GM13977 (cell line): ENCODE measurements at regions not wholly inside any gene's neighbourhood (a gene's known extent, or its start where the extent isn't known, plus 50 kb on each side); places are given as distances from the start of the nearest gene placed in this dataset.
"Not testable (repeated sequence)": the region's sequence is repeated elsewhere in the genome, so short reads cannot be mapped to it uniquely, and the experiment has no call there.

ENCODE experiments used
- DNase-seq: peaks from one replicate; pipeline ENCODE4 v3.0.0; 2012; ENCODE audit warnings: low spot score
- CTCF ChIP-seq: IDR thresholded peaks from 2 replicates; pipeline ENCODE4 v1.5.1; 2012; ENCODE audit warnings: mild to moderate bottlenecking, control low read depth; ENCODE audit not compliant: insufficient read depth; ENCODE audit errors: extremely low read depth, missing control alignments
- in situ Hi-C: fragments of 300-500 bp; cut with MboI; formaldehyde crosslinking; loops from one replicate; pipeline ENCODE4 v1.12.0; 2022; ENCODE audit warnings: low sequenced_read_pairs, low pct_unique_long_range_greater_than_20kb, mixed read lengths, inconsistent platforms; ENCODE audit not compliant: unreplicated experiment

- in situ Hi-C loops = no loop called here
- DNase-seq = no peak
- TF ChIP-seq CTCF = no peak
Observed at GRCh38 chr1:157218671-157219070, 80.5 kb upstream of the ETV3 start.

DNA sequence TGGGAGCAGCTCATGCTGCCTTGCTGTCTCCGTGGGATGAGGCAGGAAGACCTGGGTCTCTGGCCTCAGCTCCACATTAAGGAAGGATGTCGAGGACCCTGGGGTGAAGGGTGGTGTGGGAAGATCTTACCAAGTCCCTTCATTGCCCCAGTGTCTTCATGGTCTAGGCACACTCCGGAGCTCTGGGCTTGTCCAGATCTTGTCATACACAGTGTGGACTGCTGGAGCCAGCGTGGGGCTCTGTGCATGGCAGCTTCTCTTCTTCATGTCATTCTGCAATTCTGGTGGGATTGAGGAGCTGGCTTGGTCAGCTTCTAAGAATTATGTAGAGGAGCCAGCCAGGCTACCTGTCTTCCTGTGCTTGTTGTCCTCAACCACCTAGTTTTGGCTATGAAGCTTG is 79.3 kb upstream of the ETV3 start:
- in situ Hi-C loops = no loop called here
- TF ChIP-seq CTCF = no peak
- DNase-seq = no peak

GRCh38 chr1:157213836-157214235 is 75.6 kb upstream of the ETV3 start:
- no peak for DNase-seq
- TF ChIP-seq CTCF = no peak
- in situ Hi-C loops = no loop called here

- in situ Hi-C loops = no loop called here
Observed at GRCh38 chr1:157209514-157209913, 71.3 kb upstream of the ETV3 start.

DNA sequence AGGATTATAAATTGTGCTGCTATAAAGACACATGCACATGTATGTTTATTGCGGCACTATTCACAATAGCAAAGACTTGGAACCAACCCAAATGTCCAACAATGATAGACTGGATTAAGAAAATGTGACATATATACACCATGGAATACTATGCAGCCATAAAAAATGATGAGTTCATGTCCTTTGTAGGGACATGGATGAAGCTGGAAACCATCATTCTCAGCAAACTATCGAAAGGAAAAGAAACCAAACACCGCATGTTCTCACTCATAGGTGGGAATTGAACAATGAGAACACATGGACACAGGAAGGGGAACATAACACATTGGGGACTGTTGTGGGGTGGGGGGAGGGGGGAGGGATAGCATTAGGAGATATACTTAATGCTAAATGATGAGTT is 67.8 kb upstream of the ETV3 start:
- DNase-seq, in situ Hi-C loops: not testable (repeated sequence)

More at GRCh38 chr1:157209514-157209913, 71.3 kb upstream of the ETV3 start:
- DNase-seq = no peak
- TF ChIP-seq CTCF = no peak

DNA sequence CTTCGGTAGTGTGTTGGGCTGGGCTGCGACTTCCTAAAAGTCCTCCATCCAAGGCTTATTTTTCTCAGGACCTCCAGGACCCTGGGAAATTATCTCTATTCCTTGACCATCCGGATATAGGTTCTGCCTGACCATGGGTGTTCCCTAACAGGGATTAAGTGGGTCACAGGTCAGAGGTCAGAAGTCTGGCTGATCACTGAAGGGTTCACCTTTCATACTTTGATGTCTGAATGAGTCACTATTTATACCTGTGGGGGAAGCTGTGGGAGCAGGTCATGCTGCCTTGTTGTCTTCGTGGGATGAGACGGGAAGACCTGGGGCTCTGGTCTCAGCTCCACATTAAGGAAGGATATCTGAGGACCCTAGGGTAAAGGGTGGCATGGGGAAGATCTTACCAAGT is 65.0 kb upstream of the ETV3 start:
- DNase-seq = no peak
- in situ Hi-C loops = no loop called here
- TF ChIP-seq CTCF = no peak

DNA sequence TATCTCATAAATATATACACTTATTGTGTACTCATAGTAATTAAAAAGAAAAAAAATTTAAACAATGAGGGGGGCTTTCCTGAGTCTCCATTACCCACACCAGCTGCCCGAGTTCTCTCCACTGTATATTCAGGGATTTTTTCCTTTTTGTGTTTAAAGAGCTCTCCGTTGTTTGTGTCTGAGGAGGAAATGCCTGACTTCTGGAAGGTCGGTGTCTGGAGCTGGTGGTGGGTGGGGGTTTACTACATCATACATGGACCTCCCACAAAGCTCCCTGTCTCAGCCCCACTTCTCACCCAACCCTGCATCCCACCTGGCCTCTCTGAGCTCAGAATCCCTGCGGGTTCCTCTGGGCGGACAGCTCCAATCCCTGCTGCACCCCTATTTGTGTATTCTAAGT is 64.1 kb upstream of the ETV3 start:
- no peak for TF ChIP-seq CTCF

More for the DNA sequence above, 64.1 kb upstream of the ETV3 start:
- no peak for DNase-seq
- in situ Hi-C loops = no loop called here
